IPS-NIHi7 (cell line): ENCODE measurements at regions not wholly inside any gene's neighbourhood (a gene's known extent, or its start where the extent isn't known, plus 50 kb on each side); places are given as distances from the start of the nearest gene placed in this dataset.

Experiments used
- DNase-seq: peaks from one replicate; pipeline ENCODE4 v3.0.0; 2012; ENCODE audit warnings: mixed read lengths; ENCODE audit errors: extremely low spot score

- DNase-seq = no peak
Measured at GRCh38 chr14:42802346-42802745, 1195.7 kb downstream of the LRFN5 start.

DNA sequence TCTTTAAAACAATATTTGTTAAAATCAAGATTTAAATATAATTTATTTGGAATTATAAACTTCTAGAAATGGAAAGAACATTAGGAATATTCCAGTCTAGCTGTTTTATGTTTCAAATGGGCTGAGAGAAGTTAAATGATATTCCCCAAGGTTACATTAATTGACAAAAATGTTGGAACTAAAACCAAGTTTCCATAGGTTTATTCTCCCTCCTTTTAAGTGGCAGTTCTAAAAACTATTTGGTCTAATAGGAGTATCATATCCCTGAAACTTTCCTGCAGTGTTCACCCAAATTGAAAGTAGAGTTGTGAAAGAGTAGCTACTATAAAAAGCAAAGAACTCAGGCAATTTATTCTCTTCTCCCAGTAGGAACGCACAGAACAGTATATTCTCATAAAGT lies 1185.5 kb downstream of the LRFN5 start:
- no peak for DNase-seq

- DNase-seq = no peak
Measured at GRCh38 chr14:42782754-42783153, 1176.1 kb downstream of the LRFN5 start.

DNA sequence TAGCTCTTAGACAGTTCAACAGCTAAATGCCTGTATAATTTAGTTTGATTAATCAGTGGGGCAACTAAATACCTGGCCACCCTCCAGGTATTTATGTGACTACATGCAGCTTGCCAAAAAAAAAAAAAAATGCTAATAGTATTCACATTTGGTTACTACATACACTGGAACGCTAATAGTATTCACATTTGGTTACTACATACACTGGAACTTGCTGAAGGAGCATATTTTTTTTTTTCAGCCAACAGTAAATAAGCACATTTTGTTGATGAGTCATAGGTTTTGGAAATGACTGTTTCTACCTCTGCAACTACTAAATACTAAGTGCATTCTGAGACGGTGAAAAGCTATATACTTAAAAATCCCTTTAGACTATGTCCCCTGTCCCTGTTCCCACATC lies 1172.3 kb downstream of the LRFN5 start:
- DNase-seq = no peak

- DNase-seq = no peak
Measured at GRCh38 chr14:42750771-42751170, 1144.1 kb downstream of the LRFN5 start.

GRCh38 chr14:42742084-42742483 lies 1135.4 kb downstream of the LRFN5 start:
- no peak for DNase-seq

DNA sequence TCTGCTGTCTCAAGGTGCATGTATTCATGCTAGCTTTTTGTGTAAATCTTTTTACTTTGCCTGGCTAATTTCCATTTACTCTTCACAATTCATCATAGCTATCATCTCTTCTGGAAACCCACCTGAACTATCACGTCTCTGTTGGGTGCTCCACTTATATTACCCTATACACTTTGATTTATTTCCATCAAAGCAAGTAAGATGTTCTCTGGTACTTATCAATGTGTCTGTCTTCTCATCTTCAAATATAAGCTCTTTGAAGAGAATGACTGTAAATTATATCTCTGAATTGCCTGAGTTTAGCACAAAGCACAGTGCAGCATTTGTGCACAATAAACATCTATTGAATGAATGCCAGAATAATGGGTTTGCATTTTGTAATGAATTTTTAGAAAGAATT lies 1129.7 kb downstream of the LRFN5 start:
- no peak for DNase-seq

DNA sequence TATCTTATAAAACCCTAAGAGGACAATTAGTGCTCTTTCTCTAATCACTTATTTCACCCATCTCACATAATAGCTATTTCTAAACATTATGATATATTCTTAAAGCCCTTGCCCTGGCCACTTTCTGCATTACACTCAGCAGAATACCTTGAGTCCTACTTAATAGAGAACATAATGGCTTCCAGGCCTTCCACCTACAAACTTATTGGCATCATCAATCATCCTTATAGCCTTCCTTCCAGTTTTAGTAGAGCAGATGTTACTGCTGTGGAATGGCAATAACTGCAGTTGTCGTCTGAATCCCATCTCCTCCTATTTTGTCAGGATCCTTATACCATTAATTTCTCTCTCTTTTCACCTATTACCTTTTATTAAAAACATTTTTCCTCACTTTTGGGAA lies 1127.4 kb downstream of the LRFN5 start:
- no peak for DNase-seq

DNA sequence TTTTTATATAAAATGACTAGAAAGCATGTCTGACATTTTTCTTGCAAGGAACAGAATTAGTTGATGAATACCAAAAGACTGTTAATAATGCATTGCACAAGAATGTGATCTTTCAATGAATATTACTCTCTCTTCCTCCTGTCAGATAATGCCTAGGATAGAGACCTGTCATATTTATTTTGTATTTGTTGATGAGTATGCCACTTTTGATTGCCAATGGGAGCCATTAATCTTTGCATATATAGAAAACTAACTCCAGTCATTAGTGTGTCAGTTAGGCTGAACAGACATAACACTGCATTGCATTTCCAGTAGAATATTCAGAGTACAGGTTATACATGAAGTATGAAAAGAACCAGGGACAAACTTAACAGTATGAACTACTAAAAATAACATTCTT lies 1125.3 kb downstream of the LRFN5 start:
- no peak for DNase-seq

GRCh38 chr14:42731480-42731879 lies 1124.8 kb downstream of the LRFN5 start:
- no peak for DNase-seq

- no peak for DNase-seq
Measured at GRCh38 chr14:42729681-42730080, 1123.0 kb downstream of the LRFN5 start.

DNA sequence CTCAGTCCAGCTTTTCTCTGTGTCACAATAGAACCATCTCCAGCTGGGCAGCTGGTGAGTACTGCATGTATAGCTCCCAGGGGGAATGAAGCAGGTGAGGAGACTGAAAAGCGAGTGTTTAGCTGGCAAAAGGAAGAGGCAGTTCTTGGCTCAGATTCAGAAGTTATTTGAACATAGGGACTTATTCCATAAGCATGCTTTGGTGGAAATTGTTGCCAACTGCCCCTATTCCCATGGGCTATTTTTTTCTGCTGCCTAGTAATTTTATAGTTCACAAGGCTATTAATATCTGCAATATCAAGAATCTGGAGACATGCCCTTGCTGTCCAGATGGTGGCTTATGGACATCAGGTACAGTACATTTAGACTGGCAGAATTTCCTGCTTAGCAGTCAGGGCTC lies 1112.7 kb downstream of the LRFN5 start:
- no peak for DNase-seq

DNA sequence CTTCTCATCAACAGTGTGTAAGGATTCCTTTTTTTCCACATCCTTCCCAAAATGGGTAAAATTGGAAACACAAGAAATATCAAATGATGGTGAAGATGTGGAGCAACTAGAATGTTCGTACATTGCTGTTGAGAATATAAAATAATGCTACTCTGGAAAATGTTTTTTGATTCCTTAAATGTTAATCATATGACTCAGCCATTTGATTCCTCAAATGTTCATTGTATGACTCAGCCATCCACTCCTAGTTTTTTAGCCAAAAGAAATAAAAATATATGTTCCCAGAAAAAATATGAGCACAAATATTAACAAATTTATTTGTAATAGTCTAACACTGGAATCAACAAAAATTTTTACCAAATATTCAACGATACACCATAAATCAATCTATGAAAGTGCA lies 1108.6 kb downstream of the LRFN5 start:
- DNase-seq = no peak

DNA sequence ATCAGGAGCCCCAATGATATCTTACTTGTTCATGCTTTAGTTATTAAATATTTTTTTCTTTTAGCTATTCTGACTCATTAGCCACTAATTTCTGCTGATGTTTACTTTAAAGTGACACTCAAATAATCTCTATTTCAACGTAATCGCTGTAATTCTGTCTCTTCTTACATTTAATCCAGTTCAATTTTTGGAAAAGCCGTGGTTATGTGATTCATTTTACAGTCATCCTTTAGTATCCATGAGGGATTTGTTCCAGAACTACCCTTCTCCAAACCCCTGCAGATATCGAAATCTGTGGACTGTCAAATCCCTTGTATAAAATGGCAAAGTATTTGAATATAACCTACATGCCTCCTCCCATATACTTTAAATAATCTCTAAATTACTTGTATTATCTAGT lies 1103.4 kb downstream of the LRFN5 start:
- DNase-seq = no peak

DNA sequence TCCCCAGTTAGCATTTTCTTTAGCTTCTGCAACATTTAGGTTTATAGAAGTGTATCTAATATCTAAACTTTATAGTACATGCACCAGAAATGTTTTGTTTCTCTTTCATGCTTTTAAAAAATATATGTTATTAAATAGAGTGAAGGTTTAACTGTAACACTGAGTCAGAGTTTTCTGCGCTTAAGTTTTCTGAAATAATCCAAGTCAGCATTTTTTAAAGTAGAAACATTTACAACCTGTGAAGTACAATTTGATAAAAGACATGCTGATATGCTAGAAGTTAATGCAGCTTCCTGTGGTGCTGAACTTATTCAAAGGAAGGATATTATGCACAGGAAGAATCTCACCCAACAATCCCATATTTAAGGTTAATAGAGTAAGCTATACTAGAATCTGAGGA lies 1096.8 kb downstream of the LRFN5 start:
- DNase-seq = no peak

DNA sequence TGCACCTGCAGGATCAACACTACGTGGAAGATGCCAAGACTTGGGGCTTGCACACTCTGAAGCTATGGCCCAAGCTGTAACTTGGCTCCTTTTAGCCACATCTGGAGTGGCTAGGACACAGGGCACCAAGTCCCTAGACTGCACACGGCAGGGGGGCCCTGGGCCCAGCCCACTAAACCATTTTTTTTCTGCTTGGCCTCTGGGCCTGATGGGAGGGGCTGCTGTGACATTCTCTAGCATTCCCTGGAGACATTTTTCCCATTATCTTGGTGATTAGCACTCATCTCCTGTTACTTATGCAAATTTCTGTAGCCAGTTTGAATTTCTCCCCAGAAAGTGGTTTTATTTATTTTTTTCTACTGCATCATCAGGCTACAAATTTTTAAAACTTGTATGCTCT lies 1080.7 kb downstream of the LRFN5 start:
- DNase-seq = no peak

DNA sequence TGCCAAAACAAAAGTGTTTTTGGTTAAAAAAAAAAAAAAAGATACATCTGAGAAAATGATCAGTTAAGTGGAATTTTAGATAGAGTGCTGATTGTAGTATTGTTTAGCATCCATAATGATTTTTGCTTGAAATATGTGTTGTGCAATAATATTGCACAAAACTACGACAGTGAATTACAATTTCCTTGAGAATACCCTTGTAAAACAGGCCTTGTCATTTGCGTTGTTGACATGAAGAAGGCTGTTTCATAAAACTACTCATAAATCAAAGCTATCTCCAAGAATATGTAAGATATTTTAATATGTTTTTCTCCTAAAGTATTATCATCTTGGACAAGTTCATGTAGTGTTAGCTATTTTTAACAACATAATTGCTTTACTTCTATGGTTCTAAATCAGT lies 1077.0 kb downstream of the LRFN5 start:
- DNase-seq = no peak

- no peak for DNase-seq
Measured at GRCh38 chr14:42676636-42677035, 1070.0 kb downstream of the LRFN5 start.

DNA sequence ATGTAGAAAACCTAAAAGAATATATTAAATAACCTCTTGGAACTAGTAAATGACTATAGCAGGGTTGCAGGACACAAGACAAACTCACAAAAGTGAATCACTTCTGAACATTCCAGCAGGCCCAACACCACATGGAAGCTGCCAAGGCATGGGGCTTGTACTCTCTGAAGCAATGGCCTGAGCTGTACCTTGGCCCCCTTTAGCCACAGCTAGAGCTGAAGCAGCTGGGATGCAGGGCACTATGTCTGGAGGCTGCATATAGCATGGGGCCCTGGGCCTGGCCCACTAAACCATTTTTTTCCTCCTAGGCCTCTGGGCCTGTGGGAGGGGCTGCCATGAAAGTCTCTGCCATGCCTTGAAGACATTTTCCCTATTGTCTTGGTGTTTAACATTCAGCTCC lies 1067.3 kb downstream of the LRFN5 start:
- no peak for DNase-seq

DNA sequence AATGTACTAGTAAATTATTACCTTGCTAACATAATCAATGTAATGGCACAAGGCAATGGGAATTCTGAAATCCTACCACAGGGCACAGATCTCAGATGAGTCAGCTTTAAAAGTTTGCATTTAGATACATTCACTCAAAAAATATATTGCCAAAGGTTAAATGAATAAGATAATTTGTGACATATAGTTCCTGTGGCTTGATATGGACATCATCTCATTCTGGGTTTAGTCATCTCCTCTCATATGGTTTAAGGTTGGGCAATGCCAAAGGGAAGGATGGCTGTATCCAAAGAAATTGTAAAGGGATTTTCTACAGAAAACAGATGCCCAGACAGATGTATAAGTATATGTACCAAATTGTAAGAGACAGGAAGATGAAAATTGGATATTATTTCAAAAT lies 1065.0 kb downstream of the LRFN5 start:
- DNase-seq = no peak

DNA sequence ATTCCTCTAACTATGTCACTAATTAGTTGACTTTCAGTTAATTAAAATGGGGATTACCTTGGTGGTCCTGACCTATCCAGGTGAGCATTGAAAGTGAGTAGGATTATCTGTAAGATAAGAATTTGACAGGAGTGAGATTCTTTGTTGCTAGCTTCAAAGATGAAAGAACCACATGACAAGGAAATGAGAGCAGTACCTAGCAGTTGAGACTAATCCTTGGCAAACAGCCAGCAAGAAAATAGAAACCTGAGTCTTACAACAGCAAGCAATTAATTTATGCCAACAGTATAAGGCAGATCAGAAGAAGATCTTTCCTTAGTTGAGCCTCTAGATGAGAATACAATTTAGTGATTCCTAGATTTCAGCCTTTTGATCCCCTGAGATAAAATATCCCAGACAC lies 1058.4 kb downstream of the LRFN5 start:
- no peak for DNase-seq

DNA sequence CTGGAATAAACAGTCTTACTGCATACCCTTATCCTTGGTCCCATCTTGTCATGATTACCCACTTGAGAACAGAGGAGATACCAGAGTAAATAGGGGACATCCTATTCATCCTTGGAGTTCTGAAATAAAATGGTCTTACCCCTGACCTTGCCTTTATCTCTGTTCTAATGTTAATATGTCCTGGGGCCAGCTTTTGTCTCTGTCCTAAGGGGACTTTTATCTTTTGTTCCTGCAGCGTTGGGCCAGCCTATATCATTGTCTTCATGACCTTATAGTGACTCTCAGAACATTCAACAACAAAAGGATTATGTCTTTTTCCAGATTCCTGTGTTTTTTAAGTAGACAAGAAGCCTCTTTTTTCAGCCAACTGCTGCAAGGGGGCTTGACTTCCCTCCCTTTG lies 1057.5 kb downstream of the LRFN5 start:
- no peak for DNase-seq

DNA sequence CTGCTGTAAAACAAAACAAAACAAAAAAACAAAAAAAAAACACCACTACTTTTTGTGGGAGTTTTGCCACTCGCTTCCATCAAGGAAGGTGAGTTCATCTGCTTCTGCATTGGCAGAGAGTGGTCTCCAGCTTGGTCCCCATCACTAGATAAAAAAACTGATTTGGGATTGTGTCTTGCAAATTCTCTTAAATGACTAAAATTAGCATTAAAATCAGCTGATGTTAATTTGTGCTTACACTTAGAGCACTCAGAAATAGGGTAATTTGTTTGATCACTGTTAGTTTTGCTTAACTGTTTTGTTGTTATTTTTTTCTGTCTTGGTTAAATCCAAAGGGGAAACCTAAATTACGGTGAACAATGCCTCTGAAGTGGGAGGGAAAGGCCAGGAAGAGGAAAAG lies 1048.0 kb downstream of the LRFN5 start:
- DNase-seq = no peak

- no peak for DNase-seq
Measured at GRCh38 chr14:42642787-42643186, 1036.1 kb downstream of the LRFN5 start.

DNA sequence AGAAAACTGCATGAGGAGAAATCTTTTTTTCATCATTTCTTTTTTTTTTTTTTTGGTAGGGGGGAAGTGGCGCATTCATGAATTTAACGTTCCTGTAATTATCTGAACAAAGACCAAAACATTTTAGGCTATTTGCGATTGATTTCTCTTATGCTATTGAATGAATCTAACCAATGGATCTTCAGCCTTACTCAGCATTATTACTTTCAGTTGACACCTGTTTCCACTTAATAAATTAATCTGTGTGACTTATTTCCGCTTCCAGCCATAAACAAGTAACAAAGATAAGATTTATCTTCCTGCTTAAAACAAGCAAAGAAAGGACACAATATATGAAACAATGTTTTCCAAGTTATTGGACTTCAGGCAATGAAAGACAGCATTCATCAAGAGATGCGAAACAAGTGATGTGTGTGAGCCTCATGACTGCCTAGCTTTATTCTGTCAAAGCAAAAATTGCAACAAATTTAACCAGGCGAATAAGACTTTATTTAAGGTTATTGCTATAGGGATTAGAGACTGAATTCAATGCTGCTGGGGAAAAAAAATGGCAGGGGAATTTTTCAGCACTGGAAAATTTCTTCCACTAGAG lies 1026.9 kb downstream of the LRFN5 start:
- DNase-seq = no peak
